H1 (cell line): ENCODE measurements at regions not wholly inside any gene's neighbourhood (a gene's known extent, or its start where the extent isn't known, plus 50 kb on each side); places are given as distances from the start of the nearest gene placed in this dataset.

ENCODE experiments used
- CTCF ChIP-seq, 3 experiments: IDR thresholded peaks; 1 replicate in 2 of 3; 2 replicates in 1 of 3; pipeline versions ENCODE4 v1.5.1 to v1.6.1; 2011; ENCODE audit warnings: low read length in 3 of 3, mild to moderate bottlenecking in 3 of 3, inconsistent platforms in 2 of 3, low read depth in 1 of 3, moderate library complexity in 1 of 3; ENCODE audit not compliant: insufficient read depth in 1 of 3; ENCODE audit errors: control extremely low read depth in 1 of 3
- TAF7 ChIP-seq: optimal IDR thresholded peaks from 2 replicates; pipeline ENCODE3; 2011; ENCODE audit warnings: low read depth, mild to moderate bottlenecking, inconsistent platforms, low read length, moderate library complexity, borderline replicate concordance

- TF ChIP-seq CTCF (IDR thresholded peaks at IDR 0.05; ENCODE audit: control extremely low read depth in 1 of 3, insufficient read depth in 1 of 3, low read depth in 1 of 3, low read length in 3 of 3): no peak
- no peak for TF ChIP-seq TAF7
Observed at GRCh38 chr5:33330992-33331391, 109.8 kb upstream of the TARS1 start (continued).
